T1000 (cell line): ENCODE measurements at regions not wholly inside any gene's neighbourhood (a gene's known extent, or its start where the extent isn't known, plus 50 kb on each side); places are given as distances from the start of the nearest gene placed in this dataset.
A peak's percentile ranks its signal among the peaks of the same experiment; 100 is the strongest.

Experiments used
- DNase-seq: peaks from one replicate; lab custom pipeline; 2025; ENCODE audit warnings: mixed read lengths; lab: John Stamatoyannopoulos, UW

- no peak for DNase-seq
These were observed 51.9 kb upstream of the TSPAN11 start for GRCh38 chr12:30874455-30875321.

- DNase-seq = no peak
These were observed 55.9 kb upstream of the TSPAN11 start for GRCh38 chr12:30870491-30871265.

GRCh38 chr12:30867415-30867814 lies 59.1 kb upstream of the TSPAN11 start:
- DNase-seq = no peak

DNA sequence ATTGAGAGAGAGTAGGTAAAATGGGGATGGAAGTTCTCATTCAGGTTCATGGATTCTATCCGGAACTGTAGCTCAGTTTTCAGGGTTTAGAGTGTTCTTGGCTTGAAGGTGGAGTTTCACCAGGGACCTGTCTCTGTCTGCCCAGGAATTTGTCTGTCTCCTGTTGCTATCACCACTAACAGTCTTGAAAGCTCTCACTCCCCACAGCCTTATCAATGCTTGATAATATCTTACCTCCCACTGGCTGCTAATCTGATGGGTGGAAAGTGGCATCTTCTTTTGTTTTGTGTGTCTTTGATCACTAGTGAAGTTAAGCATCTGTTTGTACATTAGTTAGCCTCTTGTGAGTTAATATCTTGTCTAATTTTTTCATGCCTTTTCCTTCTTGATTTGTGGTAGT lies 60.3 kb upstream of the TSPAN11 start:
- DNase-seq = no peak

DNA sequence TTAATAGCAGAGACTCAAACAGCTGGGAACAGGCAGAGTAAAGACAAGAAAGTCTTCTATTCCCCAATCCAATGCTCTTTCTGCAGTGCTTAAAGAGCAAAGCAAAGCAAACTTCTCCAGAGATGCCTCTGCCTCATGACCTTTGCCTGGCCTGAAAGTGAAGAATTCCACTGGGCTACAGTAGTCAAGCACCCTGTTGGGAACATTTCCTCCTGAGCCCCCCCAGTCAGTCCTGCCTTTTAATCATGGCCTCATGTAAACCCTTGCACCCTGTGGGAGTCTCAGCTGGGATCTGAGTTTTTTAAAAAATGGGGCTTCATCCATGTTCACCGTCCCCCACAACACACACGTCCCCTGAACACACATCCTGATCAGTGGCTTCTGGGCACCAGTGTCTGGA lies 62.7 kb upstream of the TSPAN11 start:
- no peak for DNase-seq

GRCh38 chr12:30862486-30862885 lies 64.1 kb upstream of the TSPAN11 start:
- peak; percentile 25 for DNase-seq

DNA sequence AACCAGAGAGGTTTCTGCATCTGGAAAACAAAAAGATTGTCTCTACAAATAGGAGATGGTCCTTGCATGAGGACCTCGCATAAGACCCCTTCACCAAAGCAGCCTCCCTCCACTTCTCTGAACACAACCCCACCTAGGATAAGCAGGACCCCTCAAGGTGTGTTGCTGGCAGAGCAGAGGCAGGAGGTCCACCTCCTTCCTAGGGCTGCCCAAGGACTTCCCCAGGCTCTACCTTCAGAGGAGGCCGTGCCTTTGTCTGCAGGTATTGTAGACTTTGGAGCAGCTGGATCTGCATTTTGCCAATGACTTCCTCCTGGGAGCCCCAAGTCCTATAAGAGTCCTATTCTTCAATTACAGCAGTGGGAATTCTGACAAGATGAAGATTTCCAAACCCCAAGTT lies 67.3 kb upstream of the TSPAN11 start:
- no peak for DNase-seq

DNA sequence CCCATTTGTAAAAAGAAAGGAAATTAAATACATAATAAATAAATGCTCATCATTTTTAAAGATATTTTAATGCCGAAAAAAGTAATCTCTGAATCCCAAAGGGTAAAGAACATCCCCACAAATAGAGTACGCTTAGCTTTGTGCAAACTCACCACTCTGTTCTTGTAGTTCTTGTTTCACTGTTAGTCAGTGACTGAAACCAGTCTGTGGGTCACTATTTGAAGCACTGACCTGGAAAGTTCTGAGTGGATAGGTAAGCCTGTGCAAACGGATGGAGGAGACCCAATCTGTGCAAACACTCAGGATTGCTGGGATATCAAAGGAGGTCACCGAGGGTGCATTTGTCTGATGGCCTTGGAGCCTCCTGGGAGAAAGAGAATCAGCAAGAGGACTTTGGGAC lies 68.1 kb upstream of the TSPAN11 start:
- no peak for DNase-seq

GRCh38 chr12:30853561-30854133 lies 72.9 kb upstream of the TSPAN11 start:
- no peak for DNase-seq

DNA sequence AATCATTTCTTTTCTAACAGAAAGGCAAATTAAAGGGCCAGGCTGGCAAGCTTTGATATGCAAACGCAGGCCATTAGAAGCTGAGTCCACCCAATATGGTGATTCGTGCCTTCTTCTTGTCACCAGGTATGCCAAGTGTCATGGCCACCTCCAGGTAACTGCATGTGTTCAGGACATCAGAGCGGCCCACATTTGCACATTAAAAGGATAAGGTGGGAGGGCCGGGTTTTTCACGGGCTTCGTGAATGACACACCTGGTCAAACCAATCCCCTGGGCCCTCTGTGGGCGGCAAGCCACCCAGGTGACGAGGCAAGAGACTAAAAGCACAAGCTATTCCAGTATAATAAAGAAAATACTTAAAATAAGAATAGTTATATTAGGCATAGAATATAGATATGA lies 75.9 kb upstream of the TSPAN11 start:
- DNase-seq = no peak

DNA sequence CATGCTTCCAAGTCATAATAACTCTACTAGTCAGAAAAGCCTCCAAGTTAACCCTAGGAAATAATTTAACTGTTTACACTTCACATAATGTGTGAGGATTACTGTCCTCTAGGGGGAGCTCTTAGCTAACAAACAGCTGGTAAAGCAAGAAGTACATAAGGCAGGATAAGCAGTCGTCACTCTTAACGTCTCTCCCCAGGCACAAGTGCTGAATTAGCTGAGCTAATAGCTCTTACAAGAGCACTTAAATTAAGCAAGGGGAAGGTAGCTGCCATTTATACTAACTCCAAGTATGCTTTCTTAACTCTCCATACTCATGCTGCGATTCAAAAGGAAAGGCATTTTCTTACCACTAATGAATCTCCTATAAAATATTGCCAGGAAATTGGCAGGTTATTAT lies 79.3 kb upstream of the TSPAN11 start:
- DNase-seq = no peak

GRCh38 chr12:30846776-30847175 lies 79.8 kb upstream of the TSPAN11 start:
- no peak for DNase-seq

DNA sequence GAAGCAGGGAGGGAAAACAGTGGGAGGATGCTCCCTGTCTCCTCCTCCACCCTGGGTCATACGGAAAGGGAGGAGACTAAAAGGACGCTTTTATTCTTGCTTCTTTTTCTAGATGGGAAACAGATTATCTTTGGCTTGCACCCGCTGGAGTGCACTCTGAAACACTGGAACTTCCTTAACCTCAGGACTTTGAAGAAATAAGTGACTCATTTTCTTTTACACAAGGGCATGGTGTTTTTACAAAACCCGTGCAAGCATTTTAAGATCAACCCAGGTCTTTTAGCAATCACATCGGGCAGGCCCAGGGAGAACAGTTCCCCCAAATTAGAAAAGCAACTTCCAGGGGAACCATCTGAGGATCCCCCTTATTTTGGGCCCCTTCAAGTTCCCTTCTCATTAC lies 80.9 kb upstream of the TSPAN11 start:
- no peak for DNase-seq

DNA sequence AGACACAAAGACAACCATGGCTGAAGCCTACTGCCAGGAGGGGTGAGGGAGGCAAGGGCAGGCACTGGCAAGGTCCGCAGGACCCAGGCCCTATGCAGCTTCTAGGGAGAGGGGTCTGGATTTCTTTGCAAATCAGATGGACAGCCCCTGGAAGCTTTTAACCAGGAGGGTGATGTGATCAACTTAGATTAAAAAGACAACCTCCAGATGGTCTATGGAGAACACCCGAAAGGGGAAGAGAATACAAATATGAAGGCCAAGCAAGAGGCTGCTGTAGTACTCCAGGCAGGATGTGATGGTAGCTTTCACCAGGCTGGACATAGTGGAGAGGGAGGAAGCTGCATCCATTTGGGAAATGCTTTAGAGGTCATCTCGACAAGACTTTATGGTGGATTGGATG lies 83.3 kb upstream of the TSPAN11 start:
- DNase-seq = no peak

DNA sequence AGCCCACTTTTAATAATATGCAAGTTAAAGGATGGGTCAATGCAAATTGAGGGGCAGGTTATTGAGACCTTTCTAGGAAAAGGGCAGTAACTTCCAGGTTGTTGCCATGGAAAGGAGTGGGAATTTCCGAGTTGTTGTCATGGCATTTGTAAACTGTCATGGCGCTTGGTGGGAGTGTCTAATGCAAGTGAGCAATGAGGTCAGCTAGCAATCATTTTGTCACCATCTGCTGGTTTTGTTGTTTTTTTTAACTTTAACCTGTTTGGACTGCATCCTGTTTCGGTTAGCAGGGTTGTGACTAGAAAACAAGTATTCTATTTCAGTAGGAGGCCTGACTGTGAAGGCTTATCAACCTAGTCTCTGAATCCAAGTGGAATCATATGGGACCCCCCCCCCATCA lies 85.8 kb upstream of the TSPAN11 start:
- no peak for DNase-seq

- DNase-seq = no peak
These were observed 85.0 kb upstream of the CAPRIN2 start for GRCh38 chr12:30839643-30840220.

DNA sequence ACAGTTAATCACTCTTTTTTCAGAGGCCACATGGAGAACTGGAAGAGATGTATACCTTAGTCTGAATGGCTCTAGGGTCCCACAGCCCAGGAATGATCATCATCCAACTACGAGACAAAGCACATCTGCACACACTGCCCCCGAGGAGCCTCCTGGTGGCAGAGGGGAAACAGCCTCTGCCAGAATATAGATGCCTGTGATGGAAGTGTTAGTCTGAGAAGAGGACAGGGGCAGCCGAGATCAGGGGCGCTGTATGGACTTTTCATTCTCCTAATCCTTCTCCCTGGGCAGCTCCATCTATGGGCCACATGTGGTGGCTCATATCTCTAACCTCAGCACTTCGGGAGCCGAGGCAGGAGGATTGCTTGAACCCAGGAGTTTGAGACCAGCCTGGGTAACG lies 82.8 kb upstream of the CAPRIN2 start:
- no peak for DNase-seq

- no peak for DNase-seq
These were observed 82.1 kb upstream of the CAPRIN2 start for GRCh38 chr12:30836656-30837445.

DNA sequence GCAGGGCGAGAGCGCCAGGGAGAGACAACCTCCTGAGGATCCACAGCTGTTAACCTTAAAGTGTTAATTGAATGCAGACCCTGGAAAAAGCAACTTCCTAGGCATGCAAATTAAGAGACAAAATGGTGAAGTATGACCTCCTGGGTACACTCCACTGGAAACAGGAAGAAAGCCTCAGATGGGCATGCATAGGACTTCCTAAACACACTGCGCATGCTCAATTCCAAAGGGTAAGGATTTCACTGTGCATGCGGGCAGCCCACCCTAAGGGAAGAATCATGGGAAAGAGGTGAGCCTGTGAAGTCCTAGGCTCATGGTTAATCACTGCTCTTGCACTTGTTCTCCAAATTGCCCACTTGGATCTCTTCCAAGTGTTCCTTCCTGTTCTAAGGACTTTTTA lies 80.5 kb upstream of the CAPRIN2 start:
- no peak for DNase-seq

DNA sequence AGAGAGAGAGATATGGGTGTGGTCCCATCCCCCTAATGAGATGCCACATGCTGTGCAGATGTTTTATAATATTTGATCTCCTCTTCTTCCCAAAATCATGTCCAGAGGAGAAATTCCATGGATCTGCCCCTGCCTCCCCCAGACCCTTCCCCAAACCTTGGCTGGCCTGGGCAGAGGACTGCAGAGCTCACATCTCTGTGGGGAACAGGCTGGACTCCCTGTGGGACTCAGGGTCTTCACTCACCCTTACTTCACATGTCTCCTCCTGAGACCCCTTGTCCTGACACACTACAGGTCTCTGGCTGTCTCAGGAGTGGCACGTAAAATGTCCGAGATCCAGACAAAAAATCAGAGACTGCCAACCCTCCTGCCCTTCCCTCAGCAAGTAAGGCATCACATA lies 76.0 kb upstream of the CAPRIN2 start:
- DNase-seq = no peak

DNA sequence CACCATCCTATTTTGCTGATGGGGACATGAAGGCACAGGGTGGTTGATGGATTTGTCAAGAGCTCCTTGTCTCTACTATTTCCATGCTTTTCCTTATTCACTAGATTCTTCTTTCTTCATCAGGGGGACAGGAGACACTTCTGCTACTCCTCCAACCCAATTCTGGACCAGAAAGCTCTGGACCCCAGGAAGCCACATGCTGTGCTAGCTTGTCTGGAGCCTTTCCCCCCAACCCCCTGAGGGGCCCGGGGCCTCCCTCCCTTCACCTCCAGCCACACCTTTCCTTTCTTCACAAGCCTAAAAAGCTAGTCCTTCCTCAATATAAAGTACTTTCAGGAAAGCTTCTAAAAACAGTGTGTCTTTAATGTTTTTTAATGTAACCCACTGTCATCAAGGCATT lies 75.1 kb upstream of the CAPRIN2 start:
- DNase-seq = no peak

DNA sequence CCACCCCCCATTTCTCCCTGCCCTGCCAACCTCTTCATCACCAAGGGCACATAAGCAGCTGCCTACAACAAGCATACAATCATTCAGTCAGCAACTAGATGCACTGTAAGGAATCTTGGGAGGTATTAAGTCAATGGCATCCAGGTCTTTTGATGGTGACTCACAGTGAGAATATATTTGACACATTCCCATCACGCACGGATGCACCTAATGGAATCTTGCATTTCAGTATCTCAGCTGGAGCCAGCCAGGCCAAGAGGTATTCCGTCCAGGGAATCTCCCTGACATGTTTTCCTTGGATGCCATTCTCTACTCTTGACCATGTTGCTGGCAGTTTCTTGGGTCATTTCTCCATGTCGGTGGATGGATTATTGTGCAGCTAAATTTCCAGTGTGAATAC lies 73.9 kb upstream of the CAPRIN2 start:
- DNase-seq = no peak
